GM23338 (cell line): ENCODE measurements at regions not wholly inside any gene's neighbourhood (a gene's known extent, or its start where the extent isn't known, plus 50 kb on each side); places are given as distances from the start of the nearest gene placed in this dataset.
A peak's percentile ranks its signal among the peaks of the same experiment; 100 is the strongest.

Source experiments
- ATAC-seq: fragments of 200-7000 bp; cut with Tn5 transposase; 3 replicates; pipeline ENCODE4 v1.9.1; 2020
- DNase-seq: peaks from one replicate; pipeline ENCODE4 v3.0.0-alpha.2; 2015; ENCODE audit warnings: low spot score
- H2AFZ ChIP-seq: fragments of 200-600 bp; sonication (generic); 2 replicates; pipeline ENCODE4 v1.8.0; 2016; ENCODE audit warnings: antibody characterized with exemption, mild to moderate bottlenecking, moderate library complexity
- H3F3A ChIP-seq: fragments of 200-600 bp; sonication (generic); replicated peaks from 2 replicates; pipeline ENCODE4 v1.8.0; 2017; ENCODE audit warnings: antibody characterized with exemption, mixed run types, low read depth
- H3K27ac ChIP-seq: fragments of 200-600 bp; sonication (generic); 2 replicates; pipeline ENCODE4 v1.6.1; 2016; ENCODE audit warnings: low read depth
- H3K27me3 ChIP-seq: fragments of 200-600 bp; sonication (generic); 2 replicates; pipeline ENCODE4 v1.8.0; 2016; ENCODE audit warnings: mild to moderate bottlenecking, mixed run types, moderate library complexity; ENCODE audit not compliant: insufficient read depth
- H3K36me3 ChIP-seq: fragments of 200-600 bp; sonication (generic); 2 replicates; pipeline ENCODE4 v1.8.0; 2016; ENCODE audit warnings: mild to moderate bottlenecking; ENCODE audit not compliant: insufficient read depth
- H3K4me1 ChIP-seq: fragments of 200-600 bp; sonication (generic); 2 replicates; pipeline ENCODE4 v1.8.0; 2016; ENCODE audit warnings: mild to moderate bottlenecking, moderate library complexity; ENCODE audit not compliant: insufficient read depth
- H3K4me2 ChIP-seq: fragments of 200-600 bp; sonication (generic); 2 replicates; pipeline ENCODE4 v1.7.1; 2017; ENCODE audit warnings: mixed run types
- H3K4me3 ChIP-seq: fragments of 200-600 bp; sonication (generic); 2 replicates; pipeline ENCODE4 v1.6.1; 2016; ENCODE audit warnings: mixed run types
- H3K79me2 ChIP-seq: fragments of 200-600 bp; sonication (generic); replicated peaks from 2 replicates; pipeline ENCODE4 v1.8.0; 2017; ENCODE audit warnings: mild to moderate bottlenecking; ENCODE audit not compliant: insufficient read depth
- H3K9me2 ChIP-seq: fragments of 200-600 bp; sonication (generic); 2 replicates; pipeline ENCODE4 v1.8.0; 2017; ENCODE audit not compliant: insufficient read depth
- H4K20me1 ChIP-seq: fragments of 200-600 bp; sonication (generic); replicated peaks from 2 replicates; pipeline ENCODE4 v1.8.0; 2017; ENCODE audit warnings: mild to moderate bottlenecking; ENCODE audit not compliant: insufficient read depth
- H3K27ac Mint-ChIP-seq: 2 replicates; pipeline ENCODE4 v1.8.0; 2020; ENCODE audit warnings: inconsistent platforms, mild to moderate bottlenecking, moderate library complexity, mixed read lengths
- H3K27me3 Mint-ChIP-seq: 3 replicates; pipeline ENCODE4 v1.8.0; 2022; ENCODE audit warnings: low read depth, mild to moderate bottlenecking, moderate library complexity, mixed read lengths, inconsistent platforms; ENCODE audit not compliant: insufficient read depth, poor library complexity
- H3K36me3 Mint-ChIP-seq: 3 replicates; pipeline ENCODE4 v1.8.0; 2021; ENCODE audit warnings: low read depth, mild to moderate bottlenecking, inconsistent platforms, moderate library complexity, mixed read lengths
- H3K4me1 Mint-ChIP-seq: 3 replicates; pipeline ENCODE4 v1.8.0; 2020; ENCODE audit warnings: mild to moderate bottlenecking, inconsistent platforms, mixed read lengths
- H3K4me3 Mint-ChIP-seq: 3 replicates; pipeline ENCODE4 v1.8.0; 2021; ENCODE audit warnings: moderate library complexity, mild to moderate bottlenecking, inconsistent platforms, mixed read lengths
- H3K9me3 Mint-ChIP-seq: 3 replicates; pipeline ENCODE4 v1.8.0; 2020; ENCODE audit warnings: moderate library complexity, mild to moderate bottlenecking, inconsistent platforms, mixed read lengths
- CREB1 ChIP-seq: fragments of 250-450 bp; sonication (Bioruptor Pico); IDR thresholded peaks from 2 replicates; pipeline ENCODE4 v1.5.0; 2020; ENCODE audit warnings: low read depth, mild to moderate bottlenecking, moderate library complexity
- CTCF ChIP-seq, 2 experiments: fragments of 200-600 bp in 1 of 2; sonication (generic) in 1 of 2; conservative IDR thresholded peaks; 2 replicates each; pipeline versions ENCODE4 v1.5.1 to v1.6.1; 2016 to 2017; ENCODE audit warnings: antibody characterized with exemption in 2 of 2, low read depth in 2 of 2, mild to moderate bottlenecking in 2 of 2, moderate library complexity in 1 of 2
- EZH2 ChIP-seq: fragments of 200-600 bp; sonication (generic); IDR thresholded peaks from one replicate; pipeline ENCODE4 v1.8.0; 2017; ENCODE audit warnings: antibody characterized with exemption, mild to moderate bottlenecking, low read depth; ENCODE audit not compliant: unreplicated experiment
- EZH2phosphoT487 ChIP-seq: fragments of 200-600 bp; sonication (generic); IDR thresholded peaks from one replicate; pipeline ENCODE4 v1.8.1; 2018; ENCODE audit warnings: antibody characterized with exemption; ENCODE audit not compliant: unreplicated experiment
- JUNB ChIP-seq: IDR thresholded peaks from one replicate; pipeline ENCODE4 v1.6.1; 2016; ENCODE audit warnings: antibody characterized with exemption; ENCODE audit not compliant: unreplicated experiment
- NANOG ChIP-seq: IDR thresholded peaks from 2 replicates; pipeline ENCODE4 v1.6.1; 2016; ENCODE audit warnings: antibody characterized with exemption, borderline replicate concordance
- POLR2AphosphoS5 ChIP-seq: IDR thresholded peaks from 2 replicates; pipeline ENCODE4 v1.6.1; 2016; ENCODE audit warnings: antibody characterized with exemption, low read depth
- STAT1 ChIP-seq: IDR thresholded peaks from one replicate; pipeline ENCODE4 v1.6.1; 2016; ENCODE audit warnings: antibody characterized with exemption; ENCODE audit not compliant: unreplicated experiment
- ZNF114 ChIP-seq: fragments of 250-450 bp; sonication (Bioruptor Pico); IDR thresholded peaks from 2 replicates; pipeline ENCODE4 v1.5.0; 2020; ENCODE audit warnings: mild to moderate bottlenecking, moderate library complexity
- ZNF331 ChIP-seq: fragments of 250-450 bp; sonication (Bioruptor Pico); IDR thresholded peaks from 2 replicates; pipeline ENCODE4 v1.5.0; 2020; ENCODE audit warnings: low read depth, mild to moderate bottlenecking, moderate library complexity
- ZNF462 ChIP-seq: fragments of 250-450 bp; sonication (Bioruptor Pico); IDR thresholded peaks from 2 replicates; pipeline ENCODE4 v1.5.0; 2020; ENCODE audit warnings: mild to moderate bottlenecking, moderate library complexity

GRCh38 chr20:50356962-50357782 is 153.0 kb upstream of the PTPN1 start:
- Histone ChIP-seq H3K9me2 (no peaks in the 10 kb centered on the region), H3K27ac (no peak overlapping the region), H3F3A (no peaks in the 10 kb centered on the region), H3K4me2 (no peak overlapping the region), H3K4me1 (no peaks in the 10 kb centered on the region), H3K36me3 (no peaks in the 10 kb centered on the region), H2AFZ (no peak overlapping the region), H3K4me3 (no peak overlapping the region), H4K20me1 (no peaks in the 10 kb centered on the region), H3K27me3 (no peaks in the 10 kb centered on the region), H3K79me2 (no peaks in the 10 kb centered on the region)
- DNase-seq: no peak
- no peak for TF ChIP-seq STAT1
- TF ChIP-seq POLR2AphosphoS5: no peak
- TF ChIP-seq CTCF (conservative IDR thresholded peaks at IDR 0.05; ENCODE audit: low read depth in 2 of 2): peak in 1 of 2 experiments; percentile 27; a peak in 1 of 4 replicates
- TF ChIP-seq JUNB: no peak
- no peak for TF ChIP-seq ZNF114 (CRISPR knock-in tag)
- no peak for ATAC-seq
- Mint-ChIP-seq H3K9me3 (no peaks in the 10 kb centered on the region), H3K4me3 (no peak overlapping the region), H3K4me1 (peaks cover 12% of the 10 kb centered on the region), H3K27me3 (peaks cover 19% of the 10 kb centered on the region), H3K27ac (no peak overlapping the region), H3K36me3 (no peaks in the 10 kb centered on the region)

GRCh38 chr20:50357783-50358161 is 152.4 kb upstream of the PTPN1 start:
- H3K27ac Mint-ChIP-seq: no peak overlapping the region
- no peaks in the 10 kb centered on the region for H3K36me3 Mint-ChIP-seq
- H4K20me1 ChIP-seq: no peaks in the 10 kb centered on the region
- no peaks in the 10 kb centered on the region for H3F3A ChIP-seq
- DNase-seq: no peak
- no peaks in the 10 kb centered on the region for H3K9me3 Mint-ChIP-seq
- no peaks in the 10 kb centered on the region for H3K79me2 ChIP-seq
- H2AFZ ChIP-seq: no peak overlapping the region
- H3K4me2 ChIP-seq: no peak overlapping the region
- no peak overlapping the region for H3K4me3 ChIP-seq
- no peak for ATAC-seq
- H3K9me2 ChIP-seq: no peaks in the 10 kb centered on the region
- H3K27me3 Mint-ChIP-seq: peaks cover 19% of the 10 kb centered on the region
- H3K4me3 Mint-ChIP-seq: no peak overlapping the region
- no peaks in the 10 kb centered on the region for H3K36me3 ChIP-seq
- no peaks in the 10 kb centered on the region for H3K4me1 ChIP-seq
- peaks cover 12% of the 10 kb centered on the region for H3K4me1 Mint-ChIP-seq
- H3K27ac ChIP-seq: no peak overlapping the region
- no peaks in the 10 kb centered on the region for H3K27me3 ChIP-seq
- no peak for TF ChIP-seq ZNF462
- TF ChIP-seq ZNF331 (CRISPR knock-in tag): no peak
- TF ChIP-seq EZH2phosphoT487: no peak
- TF ChIP-seq CREB1 (CRISPR knock-in tag): no peak
- no peak for TF ChIP-seq EZH2
- TF ChIP-seq POLR2AphosphoS5: no peak
- no peak for TF ChIP-seq JUNB
- TF ChIP-seq ZNF114 (CRISPR knock-in tag): no peak
- TF ChIP-seq NANOG: no peak
- no peak for TF ChIP-seq CTCF (conservative IDR thresholded peaks at IDR 0.05; ENCODE audit: low read depth in 2 of 2)
